SK-N-DZ (cell line): ENCODE measurements at regions not wholly inside any gene's neighbourhood (a gene's known extent, or its start where the extent isn't known, plus 50 kb on each side); places are given as distances from the start of the nearest gene placed in this dataset.
"Not testable (repeated sequence)": the region's sequence is repeated elsewhere in the genome, so short reads cannot be mapped to it uniquely, and the experiment has no call there.

ENCODE experiments used
- DNase-seq: peaks from one replicate; pipeline ENCODE4 v3.0.0-alpha.2; 2015; ENCODE audit warnings: low spot score

DNA sequence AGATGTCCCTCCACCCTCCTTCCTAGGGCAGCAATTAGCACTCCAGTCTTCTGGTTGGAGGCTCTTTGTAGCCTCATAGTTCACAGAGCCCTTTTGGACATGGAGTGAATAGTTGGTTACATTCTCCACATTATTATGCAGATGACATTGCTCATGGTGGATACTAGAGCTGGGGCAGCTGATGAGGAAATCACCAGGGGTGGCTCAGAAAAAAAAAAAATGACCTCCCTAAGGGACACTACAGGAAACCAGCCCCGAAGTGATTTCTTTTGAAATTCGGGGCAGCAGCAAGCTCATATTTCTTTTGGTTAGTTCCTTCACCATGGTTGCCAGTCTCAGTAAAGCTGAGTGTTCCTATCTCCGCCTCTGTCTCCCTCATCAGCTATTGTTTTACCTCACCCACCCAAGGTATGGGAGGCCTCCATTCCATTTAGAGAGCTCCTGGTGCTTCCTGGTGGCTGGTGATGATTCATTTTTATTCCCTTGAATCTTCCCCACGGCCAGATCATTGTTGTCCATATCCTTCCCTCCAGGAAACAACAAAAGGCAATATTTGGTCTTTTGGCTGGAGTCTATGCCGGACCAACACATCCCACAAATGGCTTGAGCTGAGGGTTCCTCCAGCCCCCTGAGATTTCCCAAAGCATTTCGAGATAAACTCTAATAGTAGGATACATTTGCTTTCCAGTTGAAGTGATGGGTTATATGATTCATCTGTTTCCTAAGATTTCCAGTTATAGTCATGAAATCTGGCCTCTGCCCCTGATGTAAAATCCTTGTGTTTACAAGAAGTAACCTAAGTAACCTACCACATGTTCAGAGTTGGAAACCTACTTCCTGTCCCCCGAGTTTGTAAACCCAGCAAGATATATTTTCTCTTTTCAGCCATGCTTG lies 56.2 kb upstream of the NID2 start:
- DNase-seq = no peak

GRCh38 chr14:52122163-52122562 lies 53.3 kb upstream of the NID2 start:
- DNase-seq = not testable (repeated sequence)

GRCh38 chr14:52121441-52121840 lies 52.6 kb upstream of the NID2 start:
- DNase-seq = no peak

DNA sequence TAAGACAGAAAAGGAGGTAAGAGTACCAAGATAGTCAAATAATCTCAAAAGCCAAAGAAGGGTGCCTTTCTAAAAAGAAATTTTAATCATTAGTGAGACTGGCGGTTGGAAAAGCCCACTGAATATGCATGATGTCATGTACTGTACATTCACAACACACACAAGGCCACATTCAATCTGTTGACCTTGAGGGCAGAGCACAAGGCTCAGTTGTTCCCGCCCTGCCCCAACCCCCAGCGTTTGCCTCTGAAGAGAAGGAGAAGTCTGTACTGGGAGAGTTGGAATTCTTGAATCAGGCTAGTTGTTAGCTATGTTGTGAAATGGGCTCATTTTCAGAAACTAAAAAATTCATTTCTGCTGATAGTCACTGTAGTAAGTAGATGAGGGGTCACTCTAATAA lies 50.2 kb upstream of the NID2 start:
- no peak for DNase-seq
